Esophagus squamous epithelium (tissue), 5 donors: ENCODE measurements at regions not wholly inside any gene's neighbourhood (a gene's known extent, or its start where the extent isn't known, plus 50 kb on each side); places are given as distances from the start of the nearest gene placed in this dataset.

Experiments
- DNase-seq: peaks from one replicate; lab custom pipeline; 2025; lab: John Stamatoyannopoulos, UW
- H3K27ac ChIP-seq, 4 donors: fragments of 200-600 bp; sonication (generic); one replicate each; pipeline ENCODE4 v1.5.1; 2016 to 2019; ENCODE audit warnings: mild to moderate bottlenecking in 1 of 4
- H3K27me3 ChIP-seq, 4 donors: fragments of 200-600 bp; sonication (generic); 1 replicate in 3 of 4; 2 replicates in 1 of 4; pipeline versions ENCODE4 v1.5.1 to v1.6.0; 2017 to 2021; ENCODE audit warnings: antibody characterized with exemption in 1 of 4
- H3K36me3 ChIP-seq, 3 donors: fragments of 200-600 bp; sonication (generic); one replicate each; pipeline ENCODE4 v1.5.1; 2016 to 2019
- H3K4me1 ChIP-seq, 3 donors: fragments of 200-600 bp; sonication (generic); one replicate each; pipeline ENCODE4 v1.5.1; 2017 to 2019
- H3K4me3 ChIP-seq, 4 donors: fragments of 200-600 bp; sonication (generic); 1 replicate in 3 of 4; 2 replicates in 1 of 4; pipeline ENCODE4 v1.5.1; 2016 to 2019; ENCODE audit warnings: mild to moderate bottlenecking in 2 of 4, moderate library complexity in 1 of 4
- H3K9me3 ChIP-seq, 3 donors: fragments of 200-600 bp; sonication (generic); one replicate each; pipeline ENCODE4 v1.5.1; 2016 to 2019
- POLR2A ChIP-seq, 4 donors: fragments of 450-650 bp; IDR thresholded peaks; one replicate each; pipeline ENCODE4 v1.6.1; 2017; ENCODE audit warnings: antibody characterized with exemption in 4 of 4, mild to moderate bottlenecking in 4 of 4, moderate library complexity in 3 of 4
- WGBS, 2 donors: methylation state at CpG; one replicate each; pipeline ENCODE4 v1.1.5; 2018; 5-methylcytosine and 5-hydroxymethylcytosine counted together
- intact Hi-C: fragments of 100-400 bp; cut with DNase I; formaldehyde crosslinking; loops from one replicate; pipeline ENCODE4 v1.15.0; 2022
- TF ChIP-seq, protein P1 (sequence below), 6 experiments: fragments of 450-650 bp in 4 of 6; fragments of 200-600 bp in 2 of 6; sonication (generic) in 2 of 6; IDR thresholded peaks; one replicate each; pipeline ENCODE4 v1.5.1; 2016 to 2019; ENCODE audit warnings: antibody characterized with exemption in 6 of 6, mild to moderate bottlenecking in 4 of 6, moderate library complexity in 4 of 6
- donor health status: DM: yes; HTN: yes; CAD: no.

DNA sequence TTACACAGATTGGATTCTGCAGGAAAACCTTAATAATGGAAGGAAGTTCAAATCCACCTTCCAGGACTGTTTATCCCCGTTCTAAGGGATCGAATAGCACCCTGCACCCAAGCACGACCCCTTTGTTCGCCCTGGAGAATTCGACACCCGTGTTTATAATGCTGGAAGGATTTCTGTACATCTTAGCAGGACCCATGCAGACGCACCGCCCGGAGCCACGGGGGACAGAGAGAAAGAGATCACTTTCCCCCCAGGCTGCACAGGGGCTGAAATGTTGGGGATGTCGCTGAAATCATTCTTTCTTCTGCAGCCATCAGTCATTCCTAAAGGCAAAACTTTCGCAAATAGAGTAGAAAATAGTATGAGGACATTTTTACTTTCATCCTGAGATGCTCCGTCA is 238.7 kb upstream of the SALL3 start:
- H3K4me3 ChIP-seq, result no peak overlapping the region
- no peak overlapping the region for H3K27ac ChIP-seq
- no peaks in the 10 kb centered on the region for H3K4me1 ChIP-seq
- intact Hi-C loops, result no loop called here
- TF ChIP-seq POLR2A (IDR thresholded peaks at IDR 0.05), result no peak
- no peaks in the 10 kb centered on the region for H3K36me3 ChIP-seq
- 54 to 71% methylated on average over 9 to 13 of the region's 13 CpGs for WGBS, 2 donors
- H3K9me3 ChIP-seq, result no peaks in the 10 kb centered on the region
- H3K27me3 ChIP-seq, result peaks cover 0 to 9% (median 0%) of the 10 kb centered on the region in 4 donors
- no peak for DNase-seq

DNA sequence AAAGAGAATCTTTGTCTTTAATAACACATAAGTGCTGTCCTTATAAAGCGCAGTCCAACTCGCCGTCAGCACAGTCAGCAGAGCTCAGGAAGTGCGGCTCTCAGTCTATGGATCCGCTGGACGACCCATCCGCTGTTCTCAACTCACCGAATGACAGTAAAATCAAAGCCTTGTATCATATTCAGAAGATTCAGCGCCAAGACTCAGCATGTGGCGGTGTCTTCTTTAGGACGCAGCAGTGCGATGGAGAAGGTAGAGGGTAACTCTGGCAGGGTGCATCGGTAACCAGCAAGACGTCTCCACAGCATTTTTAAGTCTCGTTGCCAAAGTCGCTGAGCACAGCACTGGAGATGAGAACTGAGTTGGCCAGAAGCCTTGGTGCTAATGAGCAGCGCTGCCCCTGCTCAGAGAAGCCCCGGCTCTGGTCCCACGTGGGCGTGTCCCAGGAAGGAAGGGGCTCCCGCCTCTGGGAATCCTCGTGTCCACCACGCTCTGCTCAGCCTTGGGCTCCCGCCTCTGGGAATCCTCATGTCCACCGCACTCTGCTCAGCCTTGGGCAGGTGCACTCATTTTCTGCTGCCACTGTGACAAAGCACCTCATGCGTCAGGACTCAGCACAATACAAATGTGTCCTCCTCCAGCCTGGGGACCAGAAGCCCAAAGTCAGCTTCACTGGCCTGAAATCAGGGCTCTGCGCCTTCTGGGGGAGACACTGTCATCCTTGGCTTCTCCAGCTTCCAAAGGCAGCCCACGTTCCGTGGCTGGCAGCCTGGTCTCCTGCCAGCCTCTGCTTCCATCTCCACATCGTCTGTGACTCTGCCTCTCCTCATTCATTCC is 238.0 kb upstream of the SALL3 start:
- no peak for TF ChIP-seq POLR2A (IDR thresholded peaks at IDR 0.05)
- TF ChIP-seq, protein P1, sequence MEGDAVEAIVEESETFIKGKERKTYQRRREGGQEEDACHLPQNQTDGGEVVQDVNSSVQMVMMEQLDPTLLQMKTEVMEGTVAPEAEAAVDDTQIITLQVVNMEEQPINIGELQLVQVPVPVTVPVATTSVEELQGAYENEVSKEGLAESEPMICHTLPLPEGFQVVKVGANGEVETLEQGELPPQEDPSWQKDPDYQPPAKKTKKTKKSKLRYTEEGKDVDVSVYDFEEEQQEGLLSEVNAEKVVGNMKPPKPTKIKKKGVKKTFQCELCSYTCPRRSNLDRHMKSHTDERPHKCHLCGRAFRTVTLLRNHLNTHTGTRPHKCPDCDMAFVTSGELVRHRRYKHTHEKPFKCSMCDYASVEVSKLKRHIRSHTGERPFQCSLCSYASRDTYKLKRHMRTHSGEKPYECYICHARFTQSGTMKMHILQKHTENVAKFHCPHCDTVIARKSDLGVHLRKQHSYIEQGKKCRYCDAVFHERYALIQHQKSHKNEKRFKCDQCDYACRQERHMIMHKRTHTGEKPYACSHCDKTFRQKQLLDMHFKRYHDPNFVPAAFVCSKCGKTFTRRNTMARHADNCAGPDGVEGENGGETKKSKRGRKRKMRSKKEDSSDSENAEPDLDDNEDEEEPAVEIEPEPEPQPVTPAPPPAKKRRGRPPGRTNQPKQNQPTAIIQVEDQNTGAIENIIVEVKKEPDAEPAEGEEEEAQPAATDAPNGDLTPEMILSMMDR (IDR thresholded peaks at IDR 0.05), result no peak
- no peaks in the 10 kb centered on the region for H3K9me3 ChIP-seq
- no peak for DNase-seq
- H3K36me3 ChIP-seq, result no peaks in the 10 kb centered on the region
- no peak overlapping the region for H3K4me3 ChIP-seq
- no peak overlapping the region for H3K27ac ChIP-seq
- H3K4me1 ChIP-seq, result no peaks in the 10 kb centered on the region
- intact Hi-C loops, result no loop called here
- peaks cover 0 to 14% (median 0%) of the 10 kb centered on the region in 4 donors for H3K27me3 ChIP-seq
- 84 to 90% methylated on average over 19 to 23 of the region's 30 CpGs for WGBS, 2 donors

DNA sequence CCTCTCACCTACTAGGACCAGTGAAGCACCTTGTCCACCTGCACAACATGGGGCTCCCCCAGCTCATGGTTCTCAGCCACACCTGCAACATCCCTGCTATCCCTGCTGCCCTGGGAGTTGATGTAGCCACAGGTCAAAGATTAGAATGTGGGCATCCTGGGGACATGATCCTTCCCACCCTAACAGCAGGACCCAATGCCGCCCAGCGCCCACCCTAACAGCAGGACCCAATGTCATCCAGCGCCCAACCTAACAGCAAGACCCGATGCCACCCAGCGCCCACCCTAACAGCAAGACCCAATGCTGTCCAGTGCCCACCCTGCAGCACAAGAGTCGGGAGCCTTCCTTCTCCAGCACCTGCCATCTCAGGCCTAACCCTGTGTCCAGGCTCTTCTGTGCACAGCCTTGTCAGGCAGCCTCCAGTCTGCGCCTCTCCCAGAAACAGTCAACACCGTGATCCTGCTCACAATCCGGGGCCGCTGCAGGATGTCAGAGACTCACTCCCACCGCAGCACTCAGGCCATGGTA is 237.3 kb upstream of the SALL3 start:
- H3K4me1 ChIP-seq, result no peaks in the 10 kb centered on the region
- H3K27me3 ChIP-seq, result peaks cover 0 to 14% (median 0%) of the 10 kb centered on the region in 4 donors
- DNase-seq, result no peak
- intact Hi-C loops, result no loop called here
- WGBS, 2 donors, result 89 to 92% methylated on average over 11 of the region's 11 CpGs
- no peak overlapping the region for H3K27ac ChIP-seq
- TF ChIP-seq, protein P1 (IDR thresholded peaks at IDR 0.05), result no peak
- TF ChIP-seq POLR2A (IDR thresholded peaks at IDR 0.05), result no peak
- H3K36me3 ChIP-seq, result no peaks in the 10 kb centered on the region
- H3K9me3 ChIP-seq, result no peaks in the 10 kb centered on the region
- no peak overlapping the region for H3K4me3 ChIP-seq

DNA sequence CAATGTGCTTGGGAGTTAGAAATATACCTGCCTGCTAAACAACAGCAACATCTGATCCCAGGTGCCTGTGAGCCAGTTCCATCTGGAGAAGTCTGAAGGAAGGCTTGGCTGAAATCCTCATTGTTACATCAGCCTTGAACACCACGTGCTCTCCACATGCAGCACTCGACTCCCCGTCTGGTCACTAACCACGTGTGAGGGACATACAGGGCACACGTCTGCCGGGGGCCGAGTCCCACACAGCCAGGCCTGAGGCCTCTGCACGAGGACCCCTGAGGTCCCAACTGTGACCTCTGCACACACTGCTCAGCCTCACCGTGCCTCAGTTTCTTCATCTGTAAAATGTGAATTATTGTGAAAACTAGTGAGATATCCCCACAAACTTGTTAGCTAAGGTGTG is 236.5 kb upstream of the SALL3 start:
- intact Hi-C loops, result no loop called here
- 20 to 83% methylated on average over 1 to 3 of the region's 9 CpGs for WGBS, 2 donors

DNA sequence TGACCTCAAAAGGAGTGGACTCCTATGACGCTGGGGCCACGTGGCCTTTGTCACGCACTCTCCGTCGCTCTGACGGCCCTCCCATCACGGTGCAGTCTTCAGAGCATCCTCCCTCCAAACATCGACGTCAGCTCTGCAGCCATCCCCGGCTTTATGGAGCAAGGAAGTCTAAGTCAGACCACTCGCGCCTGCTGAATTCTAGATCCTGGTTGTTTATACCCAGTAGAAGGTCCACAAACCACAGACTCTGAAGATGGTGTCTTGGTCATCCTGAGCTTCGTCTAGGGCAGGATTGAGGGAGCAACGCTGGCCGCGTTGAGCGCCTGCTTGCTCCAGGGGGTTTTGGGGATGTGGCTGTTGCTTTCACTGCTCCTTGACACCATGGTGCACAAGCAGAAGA is 228.0 kb upstream of the SALL3 start:
- Histone ChIP-seq H3K27me3 (peaks cover 0 to 15% (median 0%) of the 10 kb centered on the region in 4 donors), H3K27ac (no peak overlapping the region), H3K4me3 (no peak overlapping the region), H3K36me3 (no peaks in the 10 kb centered on the region), H3K9me3 (no peaks in the 10 kb centered on the region), H3K4me1 (no peaks in the 10 kb centered on the region)
- no peak for TF ChIP-seq POLR2A (IDR thresholded peaks at IDR 0.05)
- TF ChIP-seq, protein P1 (IDR thresholded peaks at IDR 0.05), result no peak
- intact Hi-C loops, result no loop called here
- 85 to 91% methylated on average over 6 to 16 of the region's 17 CpGs for WGBS, 2 donors
- DNase-seq, result no peak

More for the DNA sequence above, 236.5 kb upstream of the SALL3 start:
- Histone ChIP-seq H3K27me3 (peaks cover 0 to 14% (median 0%) of the 10 kb centered on the region in 4 donors), H3K9me3 (no peaks in the 10 kb centered on the region), H3K4me3 (no peak overlapping the region), H3K27ac (no peak overlapping the region), H3K36me3 (no peaks in the 10 kb centered on the region), H3K4me1 (no peaks in the 10 kb centered on the region)
- DNase-seq, result no peak
- TF ChIP-seq, protein P1 (IDR thresholded peaks at IDR 0.05), result no peak
- no peak for TF ChIP-seq POLR2A (IDR thresholded peaks at IDR 0.05)
